OCI-LY7 (cell line): ENCODE measurements at regions not wholly inside any gene's neighbourhood (a gene's known extent, or its start where the extent isn't known, plus 50 kb on each side); places are given as distances from the start of the nearest gene placed in this dataset.

ENCODE experiments used
- EZH2phosphoT487 ChIP-seq: fragments of 200-600 bp; sonication (generic); IDR thresholded peaks from 2 replicates; pipeline ENCODE4 v1.6.1; 2018; ENCODE audit warnings: low read depth, borderline replicate concordance, mild to moderate bottlenecking, mixed run types, antibody characterized with exemption, low read length, moderate library complexity, mixed read lengths
- TF ChIP-seq, protein P1 (sequence below): fragments of 200-600 bp; sonication (generic); conservative IDR thresholded peaks from 2 replicates; pipeline ENCODE4 v1.5.1; 2014; ENCODE audit warnings: mild to moderate bottlenecking, antibody characterized with exemption, low read length, moderate library complexity, mixed read lengths

DNA sequence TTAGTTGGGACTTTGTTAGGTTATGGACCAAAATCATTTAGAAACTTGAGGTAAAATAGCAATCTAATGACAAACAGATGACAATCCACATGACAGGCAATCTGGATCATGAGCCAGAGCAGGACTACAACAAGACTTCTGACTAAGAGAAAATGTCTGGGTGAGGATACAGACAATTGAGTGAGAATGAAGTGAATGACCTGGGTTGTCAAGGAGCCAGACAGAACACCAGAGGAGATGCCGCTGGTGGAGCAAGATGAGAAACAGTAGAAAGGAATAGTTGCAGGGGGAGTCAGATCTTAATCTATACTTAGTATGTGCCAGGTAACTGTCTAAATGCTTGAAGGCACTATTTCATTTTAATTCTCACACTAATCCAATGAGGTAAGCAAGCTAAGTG, 277.8 kb downstream of the PRELID2 start:
- TF ChIP-seq, protein P1, sequence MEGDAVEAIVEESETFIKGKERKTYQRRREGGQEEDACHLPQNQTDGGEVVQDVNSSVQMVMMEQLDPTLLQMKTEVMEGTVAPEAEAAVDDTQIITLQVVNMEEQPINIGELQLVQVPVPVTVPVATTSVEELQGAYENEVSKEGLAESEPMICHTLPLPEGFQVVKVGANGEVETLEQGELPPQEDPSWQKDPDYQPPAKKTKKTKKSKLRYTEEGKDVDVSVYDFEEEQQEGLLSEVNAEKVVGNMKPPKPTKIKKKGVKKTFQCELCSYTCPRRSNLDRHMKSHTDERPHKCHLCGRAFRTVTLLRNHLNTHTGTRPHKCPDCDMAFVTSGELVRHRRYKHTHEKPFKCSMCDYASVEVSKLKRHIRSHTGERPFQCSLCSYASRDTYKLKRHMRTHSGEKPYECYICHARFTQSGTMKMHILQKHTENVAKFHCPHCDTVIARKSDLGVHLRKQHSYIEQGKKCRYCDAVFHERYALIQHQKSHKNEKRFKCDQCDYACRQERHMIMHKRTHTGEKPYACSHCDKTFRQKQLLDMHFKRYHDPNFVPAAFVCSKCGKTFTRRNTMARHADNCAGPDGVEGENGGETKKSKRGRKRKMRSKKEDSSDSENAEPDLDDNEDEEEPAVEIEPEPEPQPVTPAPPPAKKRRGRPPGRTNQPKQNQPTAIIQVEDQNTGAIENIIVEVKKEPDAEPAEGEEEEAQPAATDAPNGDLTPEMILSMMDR: no peak
- no peak for TF ChIP-seq EZH2phosphoT487
